ENCODE measurements at regions not wholly inside any gene's neighbourhood (a gene's known extent, or its start where the extent isn't known, plus 50 kb on each side); places are given as distances from the start of the nearest gene placed in this dataset.

DNA sequence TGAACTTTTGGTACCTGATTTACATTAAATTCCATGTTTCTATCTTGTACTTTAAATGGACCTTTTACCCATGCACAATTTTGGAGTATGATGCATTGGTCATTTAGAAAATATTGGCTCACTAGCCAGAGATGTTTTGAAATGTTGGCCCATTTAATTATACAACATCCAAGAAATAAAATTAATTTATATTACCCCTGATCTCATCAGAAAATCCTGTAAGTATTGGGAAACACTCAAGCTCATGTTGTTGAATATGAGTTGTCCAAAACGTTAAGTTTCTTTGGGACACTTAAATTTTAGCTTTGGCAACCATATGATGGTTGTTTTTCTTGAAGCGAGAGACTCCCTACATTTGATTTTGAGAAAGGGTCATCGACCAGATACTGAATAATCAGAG lies 492.7 kb downstream of the RPS24 start:
- no peak for DNase-seq

GRCh38 chr10:78527296-78527695 lies 493.6 kb downstream of the RPS24 start:
- DNase-seq, result no peak

- DNase-seq, result no peak
These were observed 495.1 kb downstream of the RPS24 start for GRCh38 chr10:78528749-78529204.

- no peak for DNase-seq
These were observed 495.6 kb downstream of the RPS24 start for GRCh38 chr10:78529262-78529661.

DNA sequence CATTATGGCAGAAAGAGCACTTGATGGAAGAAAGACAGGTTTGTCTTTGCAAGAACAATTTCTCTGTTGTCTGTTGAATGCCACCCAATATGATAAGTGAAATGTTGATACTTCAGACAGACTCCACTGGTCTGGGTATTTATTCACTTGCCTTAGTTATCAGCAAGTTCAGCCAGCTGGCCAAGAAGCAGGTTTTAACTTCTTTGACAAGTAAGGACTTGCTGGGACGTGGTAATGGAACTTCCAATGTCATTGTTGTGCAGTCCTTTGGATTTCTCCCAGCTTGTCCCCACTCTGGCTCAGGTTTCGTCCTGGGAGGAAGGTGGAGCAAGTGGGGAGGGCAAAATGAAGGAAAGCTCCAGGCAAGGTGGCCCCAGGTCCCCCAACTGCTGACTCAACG lies 497.4 kb downstream of the RPS24 start:
- DNase-seq, result no peak

DNA sequence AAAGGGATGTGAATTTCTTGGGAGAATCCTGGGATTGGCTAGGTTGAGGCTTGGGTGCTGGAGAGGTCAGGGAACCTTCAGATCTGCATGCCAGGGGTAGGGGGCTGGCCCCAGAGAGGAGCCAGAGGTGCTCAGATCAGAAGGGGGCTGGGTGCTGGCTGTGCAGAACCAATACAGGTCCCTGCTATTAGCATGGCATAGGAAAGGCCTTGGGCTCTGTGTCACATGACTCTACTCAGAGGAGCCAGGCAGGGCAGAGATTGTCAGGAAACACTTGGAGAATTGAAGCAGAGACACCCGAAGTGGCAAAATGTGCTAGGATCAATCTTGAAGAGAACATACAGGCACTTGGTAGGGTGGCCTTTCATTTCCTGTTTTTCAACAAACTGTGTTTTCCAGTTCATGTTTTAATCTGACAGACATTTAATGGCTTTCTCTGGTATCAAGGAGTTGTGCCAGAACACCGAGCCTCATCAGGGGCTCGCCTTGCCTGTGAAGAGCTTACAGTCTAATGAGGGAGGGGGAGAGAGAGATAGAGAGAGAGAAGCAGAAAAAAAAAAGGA lies 498.9 kb downstream of the RPS24 start:
- no peak for DNase-seq

DNA sequence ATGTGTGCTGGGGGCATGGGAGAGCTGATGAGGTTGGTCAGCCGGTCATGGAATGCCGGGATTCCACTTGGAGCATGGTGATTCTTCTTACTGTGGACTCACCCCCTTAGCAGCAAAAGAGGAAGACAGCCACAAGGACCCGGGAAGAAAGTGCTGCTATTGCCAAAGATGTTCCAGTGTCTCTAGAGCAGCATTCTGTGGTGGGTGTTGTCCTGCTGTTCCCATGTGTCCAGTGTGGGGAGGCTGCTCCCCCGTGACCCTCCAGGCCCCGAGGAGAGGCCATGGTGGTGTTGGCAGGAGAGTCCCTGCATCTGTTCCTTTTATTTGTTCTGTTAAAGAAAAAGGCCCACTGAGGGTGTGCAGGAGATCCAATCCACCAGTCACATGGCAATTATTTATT lies 499.4 kb downstream of the RPS24 start:
- DNase-seq, result no peak

DNA sequence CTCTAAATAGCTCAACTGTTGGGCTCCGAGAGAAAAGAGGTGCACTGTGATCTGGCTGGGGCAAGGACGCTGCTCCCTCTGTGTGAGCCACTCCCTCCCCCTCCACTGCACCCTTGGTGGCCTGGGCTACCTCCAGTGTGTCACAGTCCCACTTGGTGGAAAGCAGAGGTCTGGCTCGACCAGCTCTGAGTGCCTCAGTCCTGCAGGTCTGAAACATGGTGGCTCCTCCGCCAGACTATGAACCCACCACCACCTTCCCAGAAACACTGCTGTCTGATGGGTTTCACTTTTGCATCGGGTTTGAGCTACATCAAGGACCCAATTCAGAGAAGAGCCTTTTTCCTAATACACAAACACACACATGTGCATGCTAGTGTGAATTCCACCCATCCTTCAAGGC lies 500.1 kb downstream of the RPS24 start:
- no peak for DNase-seq

GRCh38 chr10:78535716-78536218 lies 502.1 kb downstream of the RPS24 start:
- DNase-seq, result no peak

GRCh38 chr10:78537018-78537417 lies 503.4 kb downstream of the RPS24 start:
- no peak for DNase-seq

DNA sequence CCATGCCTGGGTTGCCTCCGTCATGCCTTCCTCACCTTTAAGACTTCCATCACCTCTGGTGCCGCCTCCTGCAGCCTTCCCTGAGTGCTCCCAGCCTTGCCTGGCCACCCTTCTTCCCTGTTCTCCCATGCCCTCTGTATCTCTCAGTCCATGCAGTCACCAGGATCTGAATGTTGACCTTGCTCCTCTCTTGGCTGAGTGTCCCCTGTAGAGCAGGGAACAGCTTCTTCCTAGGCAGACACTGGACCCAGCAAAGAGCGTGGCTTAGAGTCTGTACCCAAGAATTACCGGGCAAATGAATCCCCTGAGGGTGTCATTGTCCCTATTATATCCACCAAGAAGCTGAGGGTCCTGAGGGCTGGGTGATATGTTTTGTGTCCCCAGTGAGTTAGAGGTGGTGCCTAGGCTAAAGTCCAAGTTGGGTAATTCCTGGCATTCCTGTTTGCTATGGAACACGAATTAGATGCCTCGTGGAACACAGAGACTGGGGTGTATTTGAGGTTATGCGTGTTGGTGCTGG lies 505.6 kb downstream of the RPS24 start:
- no peak for DNase-seq

DNA sequence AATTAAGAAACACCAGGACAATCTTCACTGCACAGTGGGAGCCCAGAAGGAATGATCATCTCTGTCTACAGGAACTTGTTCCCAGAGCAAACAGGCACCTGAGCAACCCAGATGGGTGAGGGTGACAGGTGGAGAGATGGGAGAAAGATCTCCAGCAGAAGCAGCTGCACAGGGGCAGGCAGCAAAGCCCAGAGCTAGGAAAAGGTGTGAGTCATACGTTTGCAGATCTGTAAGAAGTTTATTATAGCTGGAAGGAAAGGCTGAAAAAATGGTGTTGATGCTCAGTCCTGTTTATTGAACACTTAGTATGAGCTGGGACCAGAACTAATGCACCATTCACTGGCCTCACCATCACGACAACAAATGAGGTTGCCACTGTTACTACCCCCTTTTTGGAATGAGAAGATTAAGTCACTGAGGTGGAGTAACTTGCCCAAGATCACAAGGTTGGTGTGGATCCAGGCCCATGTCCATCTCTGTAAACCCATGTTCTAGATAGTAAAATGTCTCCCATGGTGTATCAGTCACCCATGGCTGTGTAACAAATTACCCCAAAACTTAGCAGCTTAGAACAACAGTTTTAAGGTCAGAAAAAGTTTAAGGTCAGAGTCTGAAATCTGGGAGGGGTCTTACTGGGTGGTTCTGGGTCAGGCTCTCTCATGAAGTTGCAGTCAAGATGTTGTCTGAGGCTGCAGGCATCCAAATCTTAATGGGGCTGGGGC lies 506.9 kb downstream of the RPS24 start:
- no peak for DNase-seq

- DNase-seq, result no peak
These were observed 507.9 kb downstream of the RPS24 start for GRCh38 chr10:78541481-78542140.

GRCh38 chr10:78542141-78542489 lies 508.5 kb downstream of the RPS24 start:
- no peak for DNase-seq

DNA sequence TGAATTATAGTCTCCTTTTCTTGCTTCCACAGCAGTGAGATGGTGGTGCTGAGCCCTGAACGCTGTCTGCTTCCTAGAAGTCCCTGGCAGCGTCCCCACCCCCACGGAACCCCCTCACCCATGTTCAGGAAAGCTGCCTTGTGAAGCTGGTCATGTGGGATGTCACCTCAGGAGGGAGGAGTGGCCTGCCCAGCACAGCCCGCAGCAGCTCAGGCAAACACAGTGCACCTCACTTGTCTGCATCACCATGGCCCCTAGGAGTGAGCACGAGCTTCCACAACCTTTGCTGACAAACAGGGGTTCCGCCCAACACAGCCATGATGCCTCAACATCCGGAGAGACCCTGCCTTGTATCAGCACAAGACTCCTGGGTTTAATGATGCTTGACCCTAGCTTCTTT lies 508.9 kb downstream of the RPS24 start:
- DNase-seq, result no peak

DNA sequence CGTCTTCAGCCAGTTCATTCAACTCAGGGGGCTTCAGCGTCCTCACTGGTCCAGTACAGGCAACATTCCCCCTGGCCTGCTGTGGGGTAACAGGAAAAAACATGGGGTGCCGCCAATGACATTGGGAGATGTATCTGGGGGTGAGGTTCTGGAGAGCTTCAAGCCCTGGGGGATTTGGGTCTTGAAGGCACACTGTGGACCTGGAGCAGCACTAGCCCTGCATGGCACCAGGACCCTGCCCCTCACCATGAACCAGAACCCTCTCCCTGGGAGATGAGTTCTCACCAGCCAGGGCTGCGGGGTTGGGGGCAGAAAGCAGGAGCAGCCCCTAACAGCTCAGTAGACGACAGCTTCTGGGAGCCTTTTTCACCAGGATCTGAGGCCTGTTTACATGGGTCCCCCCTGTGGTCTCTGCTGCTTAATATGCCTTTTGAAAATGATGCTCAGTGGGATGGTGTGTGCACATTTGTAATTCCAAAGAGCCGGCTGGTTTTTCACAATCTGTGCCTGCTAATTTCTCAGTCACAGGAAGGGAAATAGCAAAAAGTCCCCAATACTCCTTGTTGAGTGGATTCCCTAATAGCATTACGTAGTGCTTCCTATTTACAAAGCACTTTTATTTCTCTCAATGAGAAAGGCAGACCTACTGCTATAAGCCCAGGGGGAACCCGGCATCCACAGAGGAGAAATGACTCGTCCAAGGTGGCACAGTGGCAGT lies 509.5 kb downstream of the RPS24 start:
- DNase-seq, result no peak

DNA sequence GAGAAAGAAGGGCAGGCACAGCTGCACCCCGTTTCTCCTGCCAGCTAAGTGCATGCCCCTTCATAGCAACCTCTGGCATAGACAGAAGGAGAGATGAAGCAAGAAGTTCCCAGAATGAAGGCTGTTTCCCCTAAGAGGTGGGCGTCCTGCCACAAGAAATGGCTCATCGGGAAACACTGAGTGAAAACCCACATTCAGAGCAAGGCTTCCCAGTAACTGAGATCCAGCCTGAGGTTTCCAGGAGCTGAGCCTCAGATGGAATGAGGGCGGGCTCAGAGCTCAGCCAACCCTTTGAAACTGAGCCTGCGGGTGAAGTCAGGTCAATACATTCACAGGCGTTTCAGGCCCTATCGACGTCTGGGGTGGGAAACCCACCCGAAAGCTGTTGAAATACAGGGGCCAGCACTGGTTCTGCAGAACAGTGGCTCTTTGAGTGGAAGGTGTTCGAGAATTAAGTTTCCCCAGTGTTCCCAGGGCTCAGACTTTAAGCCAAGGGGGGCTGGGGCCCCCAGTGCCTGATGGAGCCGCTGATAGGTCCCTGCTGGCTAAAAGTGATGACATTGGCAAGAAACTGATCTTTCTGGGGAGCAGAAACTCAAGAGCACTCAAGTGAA lies 510.2 kb downstream of the RPS24 start:
- no peak for DNase-seq

DNA sequence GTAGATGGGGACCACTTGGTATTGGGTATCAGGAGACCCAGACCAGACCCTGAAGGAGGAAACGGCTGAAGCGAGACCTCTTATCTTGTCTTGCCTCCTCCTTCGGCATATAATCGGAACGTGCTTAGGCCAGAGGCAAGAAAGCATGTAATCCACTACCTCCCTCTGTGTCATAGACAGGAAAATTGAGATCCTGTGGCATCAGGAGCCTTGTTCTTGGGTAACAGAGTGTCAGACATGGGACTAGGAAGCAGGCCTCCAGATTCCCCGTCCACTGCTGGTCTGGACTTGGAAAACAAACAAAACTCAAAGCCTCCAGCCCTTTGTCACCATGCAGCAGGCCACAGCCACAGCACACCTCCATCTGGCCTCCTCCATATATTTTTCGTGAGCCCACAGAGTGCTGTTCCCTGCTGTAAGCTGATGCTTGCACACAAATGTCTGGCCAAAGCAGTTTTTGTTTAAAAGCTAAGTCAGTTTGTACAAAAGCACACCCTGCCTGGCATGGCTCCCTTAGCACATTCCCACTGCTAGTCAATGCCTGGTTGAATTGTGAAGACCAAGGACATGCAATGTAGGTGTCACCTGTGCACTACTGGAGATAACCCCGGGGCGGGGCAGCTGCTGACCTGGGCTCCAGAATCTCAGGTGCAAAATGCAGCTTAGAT lies 510.9 kb downstream of the RPS24 start:
- DNase-seq, result no peak

DNA sequence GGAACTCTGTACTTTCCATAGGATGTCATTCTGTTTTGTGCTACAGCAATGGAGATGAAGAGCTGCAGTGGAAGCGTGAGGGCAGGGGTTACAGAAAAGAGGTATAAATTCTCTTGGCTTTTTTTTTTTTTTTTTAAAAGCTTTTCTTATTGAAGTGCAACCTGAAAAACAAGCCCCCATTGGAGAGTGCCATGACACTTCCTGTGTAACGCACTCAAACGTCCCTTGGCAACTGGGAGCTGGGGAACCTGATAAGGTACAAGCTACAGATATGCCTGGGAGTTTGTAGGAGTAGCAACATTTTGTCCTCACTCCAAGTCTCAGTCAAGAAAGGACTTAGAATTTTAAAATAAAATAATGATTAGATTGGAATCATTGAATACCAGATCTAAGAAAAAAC lies 512.1 kb downstream of the RPS24 start:
- no peak for DNase-seq

DNA sequence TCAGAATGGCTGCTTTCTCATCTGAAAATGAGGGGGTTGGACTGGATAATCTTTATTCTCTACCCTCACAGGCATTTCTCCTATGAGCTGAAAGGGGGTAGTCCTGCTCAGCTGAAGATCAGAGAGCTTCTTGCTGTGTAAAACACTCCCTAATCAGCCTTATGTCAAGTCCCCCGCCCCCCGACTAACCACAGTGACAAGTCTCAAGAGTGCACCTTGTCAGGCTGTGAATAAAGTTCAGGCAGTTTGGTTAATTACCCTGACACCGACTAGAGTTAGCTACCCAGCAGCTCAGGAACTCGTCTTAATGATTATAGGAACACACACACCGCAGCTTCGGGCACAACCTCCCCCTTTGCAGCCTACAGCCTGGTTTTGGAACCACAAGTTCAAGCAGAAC lies 513.7 kb downstream of the RPS24 start:
- no peak for DNase-seq

GRCh38 chr10:78547905-78548304 lies 514.2 kb downstream of the RPS24 start:
- no peak for DNase-seq

DNA sequence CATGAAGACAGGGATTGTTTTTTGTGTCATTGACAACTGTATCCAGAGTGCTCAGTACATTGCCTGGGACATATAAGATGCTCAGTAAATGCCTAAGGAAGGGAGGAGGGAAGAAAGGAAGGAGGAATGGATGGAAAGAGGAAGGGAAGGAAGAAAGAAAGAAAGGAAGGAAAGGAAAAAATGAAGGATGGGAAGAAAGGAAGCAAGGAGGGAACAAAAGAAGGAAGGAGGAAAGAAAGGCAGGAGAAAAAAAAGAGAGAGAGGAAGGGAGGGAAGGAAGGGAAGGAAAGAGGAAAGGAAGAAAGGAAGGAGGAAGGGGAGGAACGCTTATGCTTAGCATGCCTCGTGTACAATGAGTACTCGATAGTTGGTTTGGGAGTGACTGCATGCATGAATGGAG lies 514.7 kb downstream of the RPS24 start:
- no peak for DNase-seq
